IPS-20b (cell line): ENCODE measurements at regions not wholly inside any gene's neighbourhood (a gene's known extent, or its start where the extent isn't known, plus 50 kb on each side); places are given as distances from the start of the nearest gene placed in this dataset.
"Not testable (repeated sequence)": the region's sequence is repeated elsewhere in the genome, so short reads cannot be mapped to it uniquely, and the experiment has no call there.

Experiments used
- H3K27ac ChIP-seq: one replicate; pipeline ENCODE4 v1.5.1; 2013; ENCODE audit warnings: low read length
- H3K27me3 ChIP-seq: 2 replicates; pipeline ENCODE4 v1.6.1; 2013; ENCODE audit warnings: mild to moderate bottlenecking, low read length, inconsistent platforms; ENCODE audit not compliant: insufficient read depth
- H3K36me3 ChIP-seq: 2 replicates; pipeline ENCODE4 v1.6.1; 2013; ENCODE audit warnings: low read depth, mild to moderate bottlenecking, inconsistent platforms, low read length, moderate library complexity; ENCODE audit not compliant: insufficient read depth
- H3K4me1 ChIP-seq: 2 replicates; pipeline ENCODE4 v1.6.1; 2013; ENCODE audit warnings: mild to moderate bottlenecking, control low read depth, inconsistent platforms, low read length, moderate library complexity; ENCODE audit not compliant: insufficient read depth
- H3K4me3 ChIP-seq: 2 replicates; pipeline ENCODE4 v1.5.1; 2013; ENCODE audit warnings: mild to moderate bottlenecking, low read length, inconsistent platforms
- H3K9ac ChIP-seq: 2 replicates; pipeline ENCODE4 v1.6.1; 2013; ENCODE audit warnings: low read depth, mild to moderate bottlenecking, inconsistent platforms, low read length, moderate library complexity
- H3K9me3 ChIP-seq: 2 replicates; pipeline ENCODE4 v1.6.1; 2013; ENCODE audit warnings: mild to moderate bottlenecking, low read depth, low read length, inconsistent platforms; ENCODE audit not compliant: insufficient read depth

DNA sequence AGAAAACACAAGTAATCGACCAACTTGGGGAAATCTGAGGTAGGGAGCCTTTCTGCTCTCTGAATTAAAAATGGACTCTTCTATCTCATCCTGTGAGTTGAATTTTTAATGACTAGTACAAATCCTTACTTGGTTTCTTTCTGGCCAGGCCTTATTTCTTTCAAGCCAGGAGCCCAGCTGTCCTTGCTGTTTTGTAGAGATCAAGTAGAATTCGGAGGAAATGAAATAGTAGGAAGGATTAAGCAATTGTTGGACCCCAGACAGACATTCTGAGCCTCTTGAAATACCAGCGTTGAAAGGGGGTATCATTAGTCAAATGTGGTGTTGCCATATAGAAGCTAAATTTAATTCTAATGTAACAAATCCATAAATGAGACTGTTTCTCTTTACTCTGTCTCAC lies 53.7 kb upstream of the SMIM15 start:
- Histone ChIP-seq H3K27me3 (no peaks in the 10 kb centered on the region; the same call in 1 of the 2 replicates), H3K4me3 (no peak overlapping the region), H3K4me1 (no peaks in the 10 kb centered on the region), H3K9me3 (no peaks in the 10 kb centered on the region), H3K9ac (no peak overlapping the region), H3K36me3 (no peaks in the 10 kb centered on the region), H3K27ac (no peak overlapping the region)

GRCh38 chr5:61216741-61217140 lies 54.5 kb upstream of the SMIM15 start:
- Histone ChIP-seq H3K9ac (no peak overlapping the region), H3K27ac (no peak overlapping the region), H3K36me3 (no peaks in the 10 kb centered on the region), H3K4me3 (no peak overlapping the region), H3K9me3 (no peaks in the 10 kb centered on the region), H3K27me3 (no peaks in the 10 kb centered on the region; the same call in 1 of the 2 replicates), H3K4me1 (no peaks in the 10 kb centered on the region)

- no peak overlapping the region for H3K27ac ChIP-seq
- H3K27me3 ChIP-seq = no peaks in the 10 kb centered on the region; the same call in 1 of the 2 replicates
- H3K9me3 ChIP-seq = no peaks in the 10 kb centered on the region
- H3K4me1 ChIP-seq = no peaks in the 10 kb centered on the region
- H3K4me3 ChIP-seq = no peak overlapping the region
- H3K9ac ChIP-seq = no peak overlapping the region
- H3K36me3 ChIP-seq = no peaks in the 10 kb centered on the region
These were observed 54.9 kb upstream of the SMIM15 start for GRCh38 chr5:61217214-61217613.

GRCh38 chr5:61228229-61228628 lies 66.0 kb upstream of the SMIM15 start:
- Histone ChIP-seq H3K27ac (no peak overlapping the region), H3K4me3 (no peak overlapping the region), H3K36me3 (no peaks in the 10 kb centered on the region), H3K4me1 (no peaks in the 10 kb centered on the region), H3K27me3 (no peaks in the 10 kb centered on the region), H3K9me3 (no peaks in the 10 kb centered on the region), H3K9ac (no peak overlapping the region)

GRCh38 chr5:61228691-61229280 lies 66.5 kb upstream of the SMIM15 start:
- H3K4me3 ChIP-seq = no peak overlapping the region
- H3K9ac ChIP-seq = no peak overlapping the region
- no peaks in the 10 kb centered on the region for H3K9me3 ChIP-seq
- no peak overlapping the region for H3K27ac ChIP-seq
- no peaks in the 10 kb centered on the region for H3K27me3 ChIP-seq
- no peaks in the 10 kb centered on the region for H3K36me3 ChIP-seq
- no peaks in the 10 kb centered on the region for H3K4me1 ChIP-seq

DNA sequence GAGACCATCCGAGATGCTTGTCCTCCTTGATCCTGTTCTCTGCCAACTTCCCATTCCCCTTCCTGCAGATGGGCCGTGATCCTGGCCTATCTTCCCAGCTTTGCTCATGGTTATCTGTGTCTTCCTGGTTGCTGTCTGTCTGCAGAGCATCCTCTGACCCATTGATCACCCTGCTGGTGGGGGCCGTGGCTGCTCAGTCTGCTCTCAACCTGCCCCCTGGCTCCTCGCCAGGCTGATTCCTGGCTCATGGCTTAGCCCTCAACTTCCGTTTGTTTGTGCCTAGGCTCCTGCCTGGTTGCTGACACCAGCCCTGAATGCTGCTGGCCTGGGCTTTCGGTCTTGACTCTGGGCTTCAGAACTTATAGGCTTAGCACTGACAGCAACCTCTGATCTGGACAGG lies 67.1 kb upstream of the SMIM15 start:
- no peaks in the 10 kb centered on the region for H3K9me3 ChIP-seq
- H3K9ac ChIP-seq = no peak overlapping the region
- H3K4me1 ChIP-seq = no peaks in the 10 kb centered on the region
- no peaks in the 10 kb centered on the region for H3K27me3 ChIP-seq
- H3K27ac ChIP-seq = no peak overlapping the region
- H3K4me3 ChIP-seq = no peak overlapping the region
- no peaks in the 10 kb centered on the region for H3K36me3 ChIP-seq

DNA sequence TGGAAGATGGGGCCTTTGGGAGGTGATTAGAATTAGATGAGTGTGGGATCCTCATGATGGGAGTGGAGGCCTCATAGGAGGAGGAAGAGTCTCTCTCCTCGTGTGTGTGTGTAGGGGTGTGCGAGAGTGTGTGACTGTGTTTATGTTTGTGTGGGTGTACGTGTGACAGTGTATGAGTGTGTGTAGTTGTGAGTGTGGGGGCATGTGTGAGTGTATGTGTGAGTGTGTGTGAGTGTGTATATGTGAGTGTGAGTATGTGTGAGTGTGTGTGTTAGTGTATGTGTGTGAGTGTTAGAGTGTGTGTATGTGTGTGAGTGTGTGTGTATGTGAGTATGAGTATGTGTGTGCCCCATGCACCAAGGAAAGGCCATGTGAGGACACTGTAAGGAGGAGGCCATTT lies 68.2 kb upstream of the SMIM15 start:
- H3K27ac ChIP-seq = no peak overlapping the region
- no peak overlapping the region for H3K9ac ChIP-seq
- H3K36me3 ChIP-seq = no peaks in the 10 kb centered on the region
- H3K4me3 ChIP-seq = no peak overlapping the region
- no peaks in the 10 kb centered on the region for H3K27me3 ChIP-seq
- no peaks in the 10 kb centered on the region for H3K4me1 ChIP-seq
- H3K9me3 ChIP-seq = no peaks in the 10 kb centered on the region

DNA sequence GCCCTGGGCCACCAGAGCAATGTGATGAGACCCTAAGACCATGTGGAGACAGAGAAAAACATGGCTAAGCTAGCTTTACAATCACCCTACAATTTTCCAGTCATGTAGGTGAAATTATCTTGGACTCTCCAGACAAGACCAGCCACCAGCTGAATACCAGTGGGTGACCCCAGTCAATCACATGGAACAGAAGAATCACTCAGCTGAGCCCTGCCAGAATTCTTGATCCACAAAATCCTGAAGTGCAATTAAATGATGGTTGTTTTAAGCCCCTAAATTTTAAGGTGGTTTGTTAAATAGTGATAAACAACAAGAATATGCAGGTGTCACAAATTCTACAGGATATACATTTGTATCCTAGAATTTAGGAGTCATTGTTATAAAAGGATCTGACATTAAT lies 69.5 kb upstream of the SMIM15 start:
- Histone ChIP-seq H3K36me3 (no peaks in the 10 kb centered on the region), H3K9me3 (no peaks in the 10 kb centered on the region), H3K4me1 (no peaks in the 10 kb centered on the region), H3K9ac (no peak overlapping the region), H3K27ac (no peak overlapping the region), H3K27me3 (no peaks in the 10 kb centered on the region), H3K4me3 (no peak overlapping the region)

DNA sequence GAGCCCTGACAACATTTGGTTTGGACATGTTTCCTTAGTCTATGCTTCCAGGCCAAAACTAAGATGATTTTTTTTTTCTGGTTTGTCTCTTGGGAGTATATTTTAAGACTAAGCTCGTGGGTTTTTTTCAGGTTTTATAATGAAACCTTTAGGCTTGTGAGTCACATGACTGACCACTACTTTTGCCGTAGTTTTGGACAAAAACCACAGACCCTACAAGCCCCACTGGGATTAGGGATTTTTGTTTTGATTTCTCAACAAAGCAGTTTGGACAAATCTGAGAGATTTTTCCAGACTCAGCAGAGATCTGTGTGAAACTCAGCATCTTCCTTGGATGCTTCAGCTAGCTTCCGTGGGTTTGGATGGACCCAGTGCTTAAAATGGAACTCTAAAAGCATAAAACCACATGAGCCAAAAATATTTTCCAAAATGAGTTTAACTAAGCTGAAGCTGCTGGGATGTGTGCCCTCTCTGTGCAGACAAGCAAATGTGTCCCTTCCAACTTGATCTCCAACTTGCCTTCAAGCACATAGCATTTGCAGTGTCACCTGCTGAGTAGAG lies 70.3 kb upstream of the SMIM15 start:
- Histone ChIP-seq H3K36me3 (no peaks in the 10 kb centered on the region), H3K27me3 (no peaks in the 10 kb centered on the region), H3K4me1 (no peaks in the 10 kb centered on the region), H3K9me3 (0 out of 2 replicates have a peak, but pooled peaks cover 1% of the 10 kb centered on the region), H3K4me3 (no peak overlapping the region), H3K27ac (no peak overlapping the region), H3K9ac (no peak overlapping the region)

GRCh38 chr5:61234019-61234418 lies 71.8 kb upstream of the SMIM15 start:
- Histone ChIP-seq H3K9ac (no peak overlapping the region), H3K27ac (no peak overlapping the region), H3K4me3 (no peak overlapping the region), H3K4me1 (no peaks in the 10 kb centered on the region), H3K9me3 (peaks cover 14% of the 10 kb centered on the region), H3K36me3 (no peaks in the 10 kb centered on the region), H3K27me3 (no peaks in the 10 kb centered on the region)

DNA sequence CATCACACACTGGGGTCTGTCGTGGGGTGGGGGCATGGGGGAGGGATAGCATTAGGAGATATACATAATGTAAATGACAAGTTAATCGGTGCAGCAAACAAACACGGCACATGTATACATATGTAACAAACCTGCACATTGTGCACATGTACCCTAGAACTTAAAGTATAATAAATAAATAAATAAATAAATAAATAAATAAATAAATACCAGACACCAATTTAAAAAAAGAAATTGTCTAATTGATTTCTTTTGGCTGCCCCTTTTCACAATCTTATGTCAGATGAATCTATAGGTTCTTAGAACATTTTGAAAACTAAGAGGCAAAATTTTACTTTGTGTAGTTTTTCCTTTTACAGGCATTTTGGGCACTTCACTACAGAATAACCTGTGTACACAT lies 74.4 kb upstream of the SMIM15 start:
- H3K27ac ChIP-seq, H3K4me1 ChIP-seq, H3K4me3 ChIP-seq, H3K27me3 ChIP-seq, H3K36me3 ChIP-seq, H3K9ac ChIP-seq: not testable (repeated sequence)
- H3K9me3 ChIP-seq = peaks cover 14% of the 10 kb centered on the region

DNA sequence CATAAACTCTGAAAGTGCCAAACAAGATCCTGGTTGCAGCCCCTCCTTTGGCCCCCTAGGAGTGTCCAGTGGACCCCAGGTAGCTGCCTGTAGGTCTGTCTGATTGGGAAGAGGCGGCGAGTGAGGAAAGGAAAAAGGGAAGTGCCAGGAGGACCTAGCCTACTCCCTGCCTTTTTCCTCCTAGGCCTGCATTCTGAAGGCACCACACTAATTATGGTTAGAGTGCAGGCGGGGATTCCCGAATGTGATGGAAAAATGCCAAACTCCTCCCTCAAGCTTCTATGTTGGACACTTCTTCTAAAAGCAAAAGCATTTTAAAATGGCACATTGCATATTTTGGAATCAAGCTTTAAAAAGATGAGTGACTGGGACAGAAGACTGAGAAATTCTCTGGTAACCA lies 83.2 kb upstream of the SMIM15 start:
- H3K27me3 ChIP-seq = no peaks in the 10 kb centered on the region
- no peak overlapping the region for H3K27ac ChIP-seq

More for the DNA sequence above, 83.2 kb upstream of the SMIM15 start:
- Histone ChIP-seq H3K9ac (no peak overlapping the region), H3K4me1 (no peaks in the 10 kb centered on the region), H3K36me3 (no peaks in the 10 kb centered on the region), H3K4me3 (no peak overlapping the region), H3K9me3 (no peaks in the 10 kb centered on the region)
